H1 (cell line): ENCODE measurements at regions not wholly inside any gene's neighbourhood (a gene's known extent, or its start where the extent isn't known, plus 50 kb on each side); places are given as distances from the start of the nearest gene placed in this dataset.

Experiments used
- CTCF ChIA-PET: fragments of 300-600 bp; sonication (Branson Sonifier 250); formaldehyde crosslinking; loops from one replicate; lab custom pipeline; 2021; ENCODE audit not compliant: partially characterized antibody; lab: Charles Lee
- POLR2A ChIA-PET: fragments of 300-600 bp; sonication (Branson Sonifier 250); formaldehyde crosslinking; loops from one replicate; lab custom pipeline; 2021; ENCODE audit warnings: inconsistent platforms; ENCODE audit not compliant: partially characterized antibody; lab: Charles Lee
- DNase-seq, 2 experiments: peaks; one replicate each; pipeline versions ENCODE4 v3.0.0 to v3.0.0-alpha.2; 2010 to 2022; ENCODE audit warnings: low spot score in 2 of 2, low read depth in 1 of 2, mixed read lengths in 1 of 2
- FAIRE-seq: peaks from 2 replicates; lab custom pipeline; 2011; peaks lifted over from hg19 to GRCh38; lab: Jason Lieb, UNC
- H2AFZ ChIP-seq: 2 replicates; pipeline ENCODE4 v1.8.1; 2012; ENCODE audit warnings: low read length, inconsistent platforms
- H2AK5ac ChIP-seq: 2 replicates; pipeline ENCODE4 v1.6.1; 2013; ENCODE audit warnings: low read depth, low read length
- H2BK120ac ChIP-seq: replicated peaks from 2 replicates; pipeline ENCODE3; 2013; ENCODE audit warnings: low read depth, low read length, inconsistent platforms
- H2BK12ac ChIP-seq: 2 replicates; pipeline ENCODE4 v1.6.1; 2013; ENCODE audit warnings: low read depth, low read length
- H2BK15ac ChIP-seq: 2 replicates; pipeline ENCODE4 v1.6.1; 2013; ENCODE audit warnings: low read length
- H2BK20ac ChIP-seq: 2 replicates; pipeline ENCODE4 v1.6.1; 2013; ENCODE audit warnings: low read length
- H2BK5ac ChIP-seq: 2 replicates; pipeline ENCODE4 v1.6.1; 2013; ENCODE audit warnings: low read depth, low read length
- H3K14ac ChIP-seq: 2 replicates; pipeline ENCODE4 v1.6.1; 2013; ENCODE audit warnings: inconsistent platforms; ENCODE audit not compliant: insufficient read length
- H3K18ac ChIP-seq: 2 replicates; pipeline ENCODE4 v1.6.1; 2013; ENCODE audit warnings: low read length; ENCODE audit errors: extremely low read depth
- H3K23ac ChIP-seq: 2 replicates; pipeline ENCODE4 v1.6.1; 2013; ENCODE audit warnings: inconsistent platforms; ENCODE audit not compliant: insufficient read length
- H3K23me2 ChIP-seq: 2 replicates; pipeline ENCODE4 v1.6.1; 2013; ENCODE audit warnings: low read depth, low read length
- H3K27ac ChIP-seq: 2 replicates; pipeline ENCODE4 v1.6.1; 2011; ENCODE audit warnings: low read depth, low read length, inconsistent platforms
- H3K27me3 ChIP-seq, 4 experiments: replicated peaks in 1 of 4; 1 replicate in 1 of 4; 2 replicates in 3 of 4; pipeline versions ENCODE4 v1.6.1 to v1.8.1; 2011 to 2013; ENCODE audit warnings: low read length in 3 of 4, mild to moderate bottlenecking in 3 of 4, inconsistent platforms in 2 of 4, mixed read lengths in 2 of 4, moderate library complexity in 1 of 4; ENCODE audit not compliant: control insufficient read depth in 3 of 4, insufficient read depth in 3 of 4; ENCODE audit errors: extremely low read depth in 1 of 4
- H3K36me3 ChIP-seq, 4 experiments: 2 replicates each; pipeline versions ENCODE4 v1.6.1 to v1.8.1; 2011 to 2013; ENCODE audit warnings: mild to moderate bottlenecking in 4 of 4, low read length in 3 of 4, moderate library complexity in 2 of 4, control low read depth in 1 of 4, inconsistent platforms in 1 of 4; ENCODE audit not compliant: insufficient read depth in 4 of 4, control insufficient read depth in 2 of 4
- H3K4ac ChIP-seq: replicated peaks from 2 replicates; pipeline ENCODE3; 2013; ENCODE audit warnings: low read length, low read depth, mixed read lengths, inconsistent platforms; ENCODE audit not compliant: insufficient read length
- H3K4me1 ChIP-seq, 4 experiments: replicated peaks in 1 of 4; 1 replicate in 1 of 4; 2 replicates in 3 of 4; pipeline versions ENCODE4 v1.6.1 to v1.8.1; 2011 to 2013; ENCODE audit warnings: low read length in 3 of 4, inconsistent platforms in 2 of 4, mixed read lengths in 1 of 4; ENCODE audit not compliant: insufficient read depth in 4 of 4, control insufficient read depth in 3 of 4
- H3K4me2 ChIP-seq, 2 experiments: 2 replicates each; pipeline versions ENCODE4 v1.6.1 to v1.8.1; 2011 to 2013; ENCODE audit warnings: low read depth in 2 of 2, low read length in 2 of 2, control low read depth in 1 of 2, inconsistent platforms in 1 of 2, mild to moderate bottlenecking in 1 of 2; ENCODE audit not compliant: insufficient read depth in 1 of 2
- H3K4me3 ChIP-seq, 4 experiments: fragments of 200-600, 300-600 bp in 1 of 4; sonication (generic), shearing (Covaris generic), sonication (Bioruptor Twin) in 1 of 4; 2 replicates each; pipeline versions ENCODE4 v1.5.1 to v1.8.1; 2011 to 2016; ENCODE audit warnings: low read length in 4 of 4, low read depth in 3 of 4, control low read depth in 2 of 4, inconsistent platforms in 2 of 4, mild to moderate bottlenecking in 2 of 4, mixed read lengths in 1 of 4, moderate library complexity in 1 of 4; ENCODE audit not compliant: insufficient read depth in 2 of 4; ENCODE audit errors: extremely low read depth in 1 of 4
- H3K56ac ChIP-seq: replicated peaks from 2 replicates; pipeline ENCODE3; 2013; ENCODE audit warnings: low read depth, mild to moderate bottlenecking, mixed read lengths, low read length, inconsistent platforms; ENCODE audit not compliant: insufficient read length
- H3K79me1 ChIP-seq: 2 replicates; pipeline ENCODE4 v1.6.1; 2013; ENCODE audit warnings: low read depth, low read length, control low read depth
- H3K79me2 ChIP-seq, 2 experiments: 2 replicates each; pipeline versions ENCODE4 v1.6.1 to v1.8.1; 2012 to 2013; ENCODE audit warnings: low read length in 2 of 2, mild to moderate bottlenecking in 2 of 2, inconsistent platforms in 1 of 2; ENCODE audit not compliant: insufficient read depth in 2 of 2, control insufficient read depth in 1 of 2
- H3K9ac ChIP-seq, 4 experiments: replicated peaks in 1 of 4; 1 replicate in 1 of 4; 2 replicates in 3 of 4; pipeline versions ENCODE4 v1.6.1 to v1.8.1; 2011 to 2013; ENCODE audit warnings: low read depth in 3 of 4, low read length in 3 of 4, control low read depth in 2 of 4, mild to moderate bottlenecking in 2 of 4, moderate library complexity in 2 of 4, inconsistent platforms in 1 of 4; ENCODE audit errors: extremely low read depth in 1 of 4
- H3K9me3 ChIP-seq, 2 experiments: 2 replicates each; pipeline versions ENCODE4 v1.6.1 to v1.8.1; 2012 to 2013; ENCODE audit warnings: mild to moderate bottlenecking in 2 of 2, moderate library complexity in 2 of 2, control low read depth in 1 of 2, inconsistent platforms in 1 of 2, low read depth in 1 of 2, low read length in 1 of 2, mixed read lengths in 1 of 2; ENCODE audit not compliant: insufficient read depth in 2 of 2
- H4K20me1 ChIP-seq, 2 experiments: replicated peaks in 1 of 2; 2 replicates each; pipeline versions ENCODE3 to v1.8.1; 2011 to 2013; ENCODE audit warnings: inconsistent platforms in 2 of 2, low read length in 2 of 2, mild to moderate bottlenecking in 1 of 2; ENCODE audit not compliant: insufficient read depth in 2 of 2, control insufficient read depth in 1 of 2
- H4K5ac ChIP-seq: 2 replicates; pipeline ENCODE4 v1.6.1; 2013; ENCODE audit warnings: low read length, low read depth, mixed read lengths, inconsistent platforms; ENCODE audit not compliant: insufficient read length
- H4K8ac ChIP-seq: 2 replicates; pipeline ENCODE4 v1.8.0; 2013; ENCODE audit warnings: mild to moderate bottlenecking, moderate library complexity, low read length, inconsistent platforms; ENCODE audit not compliant: insufficient read depth; ENCODE audit errors: extremely low read depth
- H4K91ac ChIP-seq: replicated peaks from 2 replicates; pipeline ENCODE3; 2013; ENCODE audit warnings: low read length, mixed read lengths, inconsistent platforms; ENCODE audit not compliant: insufficient read length
- KDM1A ChIP-seq: fragments of 200-600, 300-600 bp; sonication (generic); IDR thresholded peaks from 2 replicates; pipeline ENCODE4 v1.7.1; 2016; ENCODE audit warnings: mild to moderate bottlenecking, low read length, borderline replicate concordance
- TAF1 ChIP-seq: IDR thresholded peaks from 2 replicates; pipeline ENCODE4 v1.6.1; 2011; ENCODE audit warnings: mild to moderate bottlenecking, low read depth, low read length
- whole genome bisulfite sequencing, 2 experiments: shearing (Covaris generic) in 1 of 2; methylation state at CpG; one replicate each; pipeline versions ENCODE4 v1.1.6 to v1.1.7; 2013 to 2015; ENCODE audit warnings: low lambda C conversion rate in 2 of 2, mixed read lengths in 2 of 2, inconsistent platforms in 1 of 2, low coverage in 1 of 2, missing lambda C conversion rate in 1 of 2; ENCODE audit not compliant: insufficient replicate concordance in 2 of 2, insufficient coverage in 1 of 2, insufficient read length in 1 of 2; ENCODE audit errors: extremely low coverage in 1 of 2, missing lambda C conversion rate in 1 of 2; 5-methylcytosine and 5-hydroxymethylcytosine counted together

GRCh38 chr1:5590717-5591116 is 401.5 kb downstream of the NPHP4 start:
- 91% methylated on average over 1 of the region's 1 CpG; no CpG with 5 or more reads in 1 of the 2 experiments for WGBS, 2 experiments
- Histone ChIP-seq H3K23ac (no peak overlapping the region), H2BK120ac (no peak overlapping the region), H3K9ac (no peak overlapping the region), H2BK12ac (no peak overlapping the region), H4K20me1 (no peaks in the 10 kb centered on the region), H4K5ac (no peak overlapping the region), H2AFZ (no peak overlapping the region), H3K27ac (no peak overlapping the region), H3K4me1 (peaks cover 0 to 1% (median 0%) of the 10 kb centered on the region in 4 experiments; a peak in 1 of 7 replicates), H3K18ac (no peak overlapping the region), H3K4me3 (no peak overlapping the region), H2BK20ac (no peak overlapping the region), H3K79me1 (no peaks in the 10 kb centered on the region), H3K79me2 (no peaks in the 10 kb centered on the region), H3K14ac (no peak overlapping the region), H3K9me3 (peaks cover 2 to 4% of the 10 kb centered on the region in 2 experiments; a peak in 2 of 4 replicates), H4K91ac (no peak overlapping the region), H2BK15ac (no peak overlapping the region), H3K4me2 (no peak overlapping the region), H2AK5ac (no peak overlapping the region), H3K4ac (no peak overlapping the region), H4K8ac (no peak overlapping the region), H3K56ac (no peak overlapping the region), H3K27me3 (no peaks in the 10 kb centered on the region), H2BK5ac (no peak overlapping the region), H3K36me3 (no peaks in the 10 kb centered on the region), H3K23me2 (no peaks in the 10 kb centered on the region)
- ChIA-PET CTCF (interaction anchor here (1.4 to 1.7 kb wide), 2 partner anchors 9 to 385 kb away, joined by 3 to 4 read pairs; no protein-coding TSS in a partner anchor), POLR2A (no interaction called here)
- TF ChIP-seq TAF1 (no peak), KDM1A (0 out of 2 replicates have a peak, but pooled peaks have one; percentile 42)
- no peak for DNase-seq
- FAIRE-seq: no peak
